Testis (tissue), 2 donors: ENCODE measurements at regions not wholly inside any gene's neighbourhood (a gene's known extent, or its start where the extent isn't known, plus 50 kb on each side); places are given as distances from the start of the nearest gene placed in this dataset.

ENCODE experiments used
- DNase-seq: peaks from one replicate; pipeline ENCODE4 v3.0.0-alpha.2; 2019
- H3K27ac ChIP-seq, 2 donors: fragments of 200-600 bp; sonication (generic); one replicate each; pipeline ENCODE4 v1.5.1; 2019
- H3K27me3 ChIP-seq: fragments of 200-600 bp; sonication (generic); one replicate; pipeline ENCODE4 v1.5.1; 2019
- H3K36me3 ChIP-seq: fragments of 200-600 bp; sonication (generic); one replicate; pipeline ENCODE4 v1.5.1; 2017; ENCODE audit warnings: low read depth; ENCODE audit errors: missing control alignments
- H3K4me1 ChIP-seq: fragments of 200-600 bp; sonication (generic); one replicate; pipeline ENCODE4 v1.5.1; 2019
- H3K4me3 ChIP-seq, 2 donors: fragments of 200-600 bp; sonication (generic); one replicate each; pipeline ENCODE4 v1.5.1; 2017 to 2019
- H3K9me3 ChIP-seq: fragments of 200-600 bp; sonication (generic); one replicate; pipeline ENCODE4 v1.5.1; 2017
- POLR2A ChIP-seq: fragments of 450-650 bp; IDR thresholded peaks from one replicate; pipeline ENCODE4 v1.6.1; 2017; ENCODE audit warnings: antibody characterized with exemption, mild to moderate bottlenecking, moderate library complexity
- WGBS, 2 donors: methylation state at CpG; one replicate each; pipeline ENCODE4 v1.1.5; 2018; 5-methylcytosine and 5-hydroxymethylcytosine counted together
- intact Hi-C: fragments of 100-400 bp; cut with DNase I; formaldehyde crosslinking; loops from one replicate; pipeline ENCODE4 v1.15.1; 2023; ENCODE audit warnings: low total_unique reads
- TF ChIP-seq, protein P1 (sequence below), 3 experiments: fragments of 450-650 bp in 2 of 3; fragments of 200-600 bp in 1 of 3; sonication (generic) in 1 of 3; IDR thresholded peaks; one replicate each; pipeline ENCODE4 v1.5.1; 2016 to 2019; ENCODE audit warnings: antibody characterized with exemption in 3 of 3, mild to moderate bottlenecking in 2 of 3, moderate library complexity in 1 of 3

DNA sequence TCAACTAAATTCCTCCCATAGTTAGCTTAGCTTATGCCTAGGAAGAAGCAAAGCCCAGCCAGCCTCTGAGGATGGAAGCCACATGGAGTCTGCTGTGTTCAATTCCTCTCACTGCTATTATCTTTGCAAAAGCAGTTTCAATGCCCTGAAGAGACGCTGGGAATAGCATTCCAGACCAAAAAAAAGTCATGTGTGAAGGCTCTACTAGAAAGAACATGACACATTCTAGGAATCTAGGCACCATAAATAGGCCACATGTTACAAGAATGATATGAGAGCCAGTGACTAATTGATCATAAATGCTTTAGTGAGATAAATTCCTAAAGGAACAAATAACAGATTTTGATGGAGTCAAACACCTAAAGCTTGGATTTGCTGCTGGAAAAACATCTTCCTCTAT lies 800.8 kb downstream of the TUSC7 start:
- Histone ChIP-seq H3K9me3 (no peaks in the 10 kb centered on the region), H3K27ac (no peak overlapping the region), H3K4me1 (no peaks in the 10 kb centered on the region), H3K36me3 (no peaks in the 10 kb centered on the region), H3K27me3 (no peaks in the 10 kb centered on the region), H3K4me3 (no peak overlapping the region)
- 61 to 73% methylated on average over 1 of the region's 1 CpG for WGBS, 2 donors
- DNase-seq = no peak
- TF ChIP-seq POLR2A = no peak
- TF ChIP-seq, protein P1, sequence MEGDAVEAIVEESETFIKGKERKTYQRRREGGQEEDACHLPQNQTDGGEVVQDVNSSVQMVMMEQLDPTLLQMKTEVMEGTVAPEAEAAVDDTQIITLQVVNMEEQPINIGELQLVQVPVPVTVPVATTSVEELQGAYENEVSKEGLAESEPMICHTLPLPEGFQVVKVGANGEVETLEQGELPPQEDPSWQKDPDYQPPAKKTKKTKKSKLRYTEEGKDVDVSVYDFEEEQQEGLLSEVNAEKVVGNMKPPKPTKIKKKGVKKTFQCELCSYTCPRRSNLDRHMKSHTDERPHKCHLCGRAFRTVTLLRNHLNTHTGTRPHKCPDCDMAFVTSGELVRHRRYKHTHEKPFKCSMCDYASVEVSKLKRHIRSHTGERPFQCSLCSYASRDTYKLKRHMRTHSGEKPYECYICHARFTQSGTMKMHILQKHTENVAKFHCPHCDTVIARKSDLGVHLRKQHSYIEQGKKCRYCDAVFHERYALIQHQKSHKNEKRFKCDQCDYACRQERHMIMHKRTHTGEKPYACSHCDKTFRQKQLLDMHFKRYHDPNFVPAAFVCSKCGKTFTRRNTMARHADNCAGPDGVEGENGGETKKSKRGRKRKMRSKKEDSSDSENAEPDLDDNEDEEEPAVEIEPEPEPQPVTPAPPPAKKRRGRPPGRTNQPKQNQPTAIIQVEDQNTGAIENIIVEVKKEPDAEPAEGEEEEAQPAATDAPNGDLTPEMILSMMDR (IDR thresholded peaks at IDR 0.05) = no peak
- intact Hi-C loops = no loop called here

DNA sequence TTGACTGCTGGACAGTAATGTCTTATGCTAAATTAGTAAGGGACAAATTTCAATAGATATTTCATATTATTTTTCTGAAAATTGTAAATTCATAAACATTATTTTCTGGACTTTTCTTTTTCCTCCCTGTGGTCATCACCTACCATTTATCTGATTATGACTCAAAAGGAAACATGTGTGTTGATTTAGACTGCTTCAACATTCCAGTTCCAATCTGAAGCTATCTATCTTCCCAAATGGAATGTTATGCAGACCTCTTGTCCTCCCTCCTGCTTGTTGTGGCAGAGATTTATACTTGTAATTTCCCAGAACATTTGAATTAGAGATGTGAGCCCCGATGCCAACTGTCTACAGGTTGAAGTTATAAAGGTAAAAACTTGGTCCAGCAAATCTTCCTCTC lies 803.4 kb downstream of the TUSC7 start:
- 48 to 54% methylated on average over 1 of the region's 1 CpG for WGBS, 2 donors
- intact Hi-C loops = no loop called here
- TF ChIP-seq, protein P1 (IDR thresholded peaks at IDR 0.05) = no peak
- no peak for TF ChIP-seq POLR2A
- Histone ChIP-seq H3K4me1 (no peaks in the 10 kb centered on the region), H3K4me3 (no peak overlapping the region), H3K36me3 (no peaks in the 10 kb centered on the region), H3K9me3 (no peaks in the 10 kb centered on the region), H3K27ac (no peak overlapping the region), H3K27me3 (no peaks in the 10 kb centered on the region)
- DNase-seq = no peak

DNA sequence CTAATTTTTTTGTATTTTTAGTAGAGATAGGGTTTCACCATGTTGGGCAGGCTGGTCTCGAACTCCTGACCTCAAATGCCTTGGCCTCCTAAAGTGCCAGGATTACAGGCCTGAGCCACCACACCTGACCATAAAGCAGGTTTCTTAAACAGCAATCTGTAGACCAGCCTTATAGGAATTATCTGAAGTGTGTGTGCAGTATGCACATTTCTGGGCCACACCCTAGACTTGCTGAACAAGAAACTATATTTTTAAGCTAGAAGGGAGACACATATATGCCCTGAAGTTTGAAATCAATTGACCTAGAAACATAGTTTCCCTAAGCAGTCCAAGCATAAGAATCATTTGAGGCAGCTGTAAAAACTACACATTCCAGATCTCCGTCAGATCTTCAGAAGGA lies 805.7 kb downstream of the TUSC7 start:
- Histone ChIP-seq H3K36me3 (no peaks in the 10 kb centered on the region), H3K4me3 (no peak overlapping the region), H3K27me3 (no peaks in the 10 kb centered on the region), H3K4me1 (no peaks in the 10 kb centered on the region), H3K9me3 (no peaks in the 10 kb centered on the region), H3K27ac (no peak overlapping the region)
- WGBS, 2 donors = 91% methylated on average over 2 of the region's 2 CpGs
- DNase-seq = no peak
- TF ChIP-seq, protein P1 (IDR thresholded peaks at IDR 0.05) = no peak
- TF ChIP-seq POLR2A = no peak
- intact Hi-C loops = no loop called here

DNA sequence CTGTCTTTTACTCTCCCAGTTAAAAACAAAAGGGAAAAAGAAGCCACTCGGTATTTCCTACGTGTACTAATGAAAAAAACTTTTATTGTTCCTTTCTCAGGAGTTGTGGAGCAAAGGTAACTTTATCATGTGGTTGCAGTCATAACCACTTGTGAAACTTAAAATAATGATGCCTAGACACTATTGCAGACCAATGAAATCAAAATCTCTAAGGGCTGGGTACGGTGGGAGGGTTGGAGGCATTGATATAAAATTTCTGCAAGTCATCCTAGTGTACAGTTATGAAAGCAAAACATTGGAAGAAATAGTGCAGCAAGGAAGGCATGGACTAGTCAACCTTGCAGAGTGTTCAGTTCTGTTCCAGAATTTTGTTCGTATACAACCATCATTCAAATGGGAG lies 808.8 kb downstream of the TUSC7 start:
- no peaks in the 10 kb centered on the region for H3K27me3 ChIP-seq
- WGBS, 2 donors = 82 to 86% methylated on average over 4 of the region's 4 CpGs
- DNase-seq = no peak

DNA sequence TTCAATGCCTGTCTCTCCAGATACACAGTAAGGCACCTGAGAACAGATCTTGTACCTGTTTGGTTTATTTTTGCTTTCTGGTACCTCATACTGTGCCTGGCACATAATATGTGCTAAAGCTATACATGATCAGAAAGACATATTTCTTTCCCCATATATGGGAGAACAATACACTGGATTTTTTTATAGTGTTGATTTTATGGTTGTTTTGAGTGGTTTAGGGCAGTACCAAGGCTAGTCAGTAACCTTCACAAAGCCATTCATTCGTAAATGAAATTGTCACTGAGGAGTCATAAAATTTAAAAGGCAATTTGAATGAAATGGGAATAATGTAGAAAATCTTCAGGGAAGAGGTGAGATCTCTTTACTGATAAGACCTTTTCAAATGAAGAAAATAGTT lies 810.2 kb downstream of the TUSC7 start:
- no peak for DNase-seq
- intact Hi-C loops = no loop called here
- no peaks in the 10 kb centered on the region for H3K4me1 ChIP-seq
- 90 to 97% methylated on average over 1 of the region's 1 CpG for WGBS, 2 donors
- H3K27me3 ChIP-seq = no peaks in the 10 kb centered on the region
- no peak overlapping the region for H3K4me3 ChIP-seq
- TF ChIP-seq POLR2A = no peak
- TF ChIP-seq, protein P1 (IDR thresholded peaks at IDR 0.05) = no peak
- H3K27ac ChIP-seq = no peak overlapping the region
- no peaks in the 10 kb centered on the region for H3K9me3 ChIP-seq
- no peaks in the 10 kb centered on the region for H3K36me3 ChIP-seq

More for the DNA sequence above, 808.8 kb downstream of the TUSC7 start:
- intact Hi-C loops = no loop called here
- Histone ChIP-seq H3K4me3 (no peak overlapping the region), H3K9me3 (no peaks in the 10 kb centered on the region), H3K36me3 (no peaks in the 10 kb centered on the region), H3K4me1 (no peaks in the 10 kb centered on the region), H3K27ac (no peak overlapping the region)
- no peak for TF ChIP-seq POLR2A
- TF ChIP-seq, protein P1 (IDR thresholded peaks at IDR 0.05) = no peak
